Activated CD8-positive, alpha-beta T cell treated with anti-CD3 and anti-CD28 coated beads for 36 hours (primary cell): ENCODE measurements at regions not wholly inside any gene's neighbourhood (a gene's known extent, or its start where the extent isn't known, plus 50 kb on each side); places are given as distances from the start of the nearest gene placed in this dataset.

Experiments
- ATAC-seq: fragments of 200-7000 bp; cut with Tn5 transposase; one replicate; pipeline ENCODE4 v1.10.0; 2021; ENCODE audit warnings: mild to moderate bottlenecking, moderate library complexity
- CTCF ChIA-PET: fragments of 350-600 bp; sonication (Branson Sonifier 250); formaldehyde crosslinking; loops from one replicate; lab custom pipeline; 2021; ENCODE audit warnings: antibody characterized with exemption; lab: Charles Lee
- POLR2A ChIA-PET: fragments of 350-600 bp; sonication (Branson Sonifier 250); formaldehyde crosslinking; loops from one replicate; lab custom pipeline; 2021; ENCODE audit warnings: antibody characterized with exemption; lab: Charles Lee
- DNase-seq: peaks from one replicate; pipeline ENCODE4 v3.0.0-alpha.2; 2020
- H3K27ac Mint-ChIP-seq: one replicate; pipeline ENCODE4 v1.8.0; 2021; ENCODE audit warnings: mild to moderate bottlenecking, mixed read lengths
- H3K27me3 Mint-ChIP-seq: one replicate; pipeline ENCODE4 v1.8.0; 2021; ENCODE audit warnings: mixed read lengths
- H3K36me3 Mint-ChIP-seq: one replicate; pipeline ENCODE4 v1.8.0; 2021; ENCODE audit warnings: low read depth, mixed read lengths
- H3K4me1 Mint-ChIP-seq: one replicate; pipeline ENCODE4 v1.8.0; 2021; ENCODE audit warnings: low read depth, mixed read lengths
- H3K4me3 Mint-ChIP-seq: one replicate; pipeline ENCODE4 v1.8.0; 2021; ENCODE audit warnings: mild to moderate bottlenecking, moderate library complexity, mixed read lengths
- H3K9me3 Mint-ChIP-seq: one replicate; pipeline ENCODE4 v1.8.0; 2021; ENCODE audit warnings: mixed read lengths
- intact Hi-C: fragments of 100-400 bp; cut with micrococcal nuclease; formaldehyde crosslinking; loops from one replicate; pipeline ENCODE4 v1.10.0; 2022
- TF ChIP-seq, protein P1 (sequence below): fragments of 200-600 bp; IDR thresholded peaks from one replicate; pipeline ENCODE4 v1.8.0; 2022; ENCODE audit warnings: antibody characterized with exemption, mild to moderate bottlenecking

DNA sequence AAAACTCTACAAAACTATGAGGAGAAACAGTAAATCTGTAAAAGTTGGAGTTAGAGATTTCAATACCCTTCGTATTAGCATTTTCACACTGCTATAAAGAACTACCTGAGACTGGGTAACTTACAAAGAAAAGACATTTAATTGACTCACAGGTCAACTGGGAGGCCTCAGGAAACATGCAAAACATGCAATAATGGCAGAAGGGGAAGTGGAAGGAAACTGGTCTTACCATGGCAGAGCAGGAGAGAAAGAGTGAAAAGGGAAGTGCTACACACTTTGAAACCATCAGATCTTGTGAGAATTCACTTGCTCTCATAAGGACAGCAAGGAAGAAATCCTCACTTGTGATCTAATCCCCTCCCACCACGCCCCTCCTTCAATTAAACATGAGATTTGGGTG, 949.9 kb downstream of the TECRL start:
- no peak overlapping the region for H3K27ac Mint-ChIP-seq
- intact Hi-C loops, result no loop called here
- no peak overlapping the region for H3K4me3 Mint-ChIP-seq
- DNase-seq (no peak), ATAC-seq (no peak)
- peaks cover 14% of the 10 kb centered on the region for H3K9me3 Mint-ChIP-seq
- H3K4me1 Mint-ChIP-seq, result no peaks in the 10 kb centered on the region
- CTCF ChIA-PET, result no interaction called here
- TF ChIP-seq, protein P1, sequence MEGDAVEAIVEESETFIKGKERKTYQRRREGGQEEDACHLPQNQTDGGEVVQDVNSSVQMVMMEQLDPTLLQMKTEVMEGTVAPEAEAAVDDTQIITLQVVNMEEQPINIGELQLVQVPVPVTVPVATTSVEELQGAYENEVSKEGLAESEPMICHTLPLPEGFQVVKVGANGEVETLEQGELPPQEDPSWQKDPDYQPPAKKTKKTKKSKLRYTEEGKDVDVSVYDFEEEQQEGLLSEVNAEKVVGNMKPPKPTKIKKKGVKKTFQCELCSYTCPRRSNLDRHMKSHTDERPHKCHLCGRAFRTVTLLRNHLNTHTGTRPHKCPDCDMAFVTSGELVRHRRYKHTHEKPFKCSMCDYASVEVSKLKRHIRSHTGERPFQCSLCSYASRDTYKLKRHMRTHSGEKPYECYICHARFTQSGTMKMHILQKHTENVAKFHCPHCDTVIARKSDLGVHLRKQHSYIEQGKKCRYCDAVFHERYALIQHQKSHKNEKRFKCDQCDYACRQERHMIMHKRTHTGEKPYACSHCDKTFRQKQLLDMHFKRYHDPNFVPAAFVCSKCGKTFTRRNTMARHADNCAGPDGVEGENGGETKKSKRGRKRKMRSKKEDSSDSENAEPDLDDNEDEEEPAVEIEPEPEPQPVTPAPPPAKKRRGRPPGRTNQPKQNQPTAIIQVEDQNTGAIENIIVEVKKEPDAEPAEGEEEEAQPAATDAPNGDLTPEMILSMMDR, result no peak
- H3K27me3 Mint-ChIP-seq, result no peaks in the 10 kb centered on the region
- POLR2A ChIA-PET, result no interaction called here
- H3K36me3 Mint-ChIP-seq, result no peaks in the 10 kb centered on the region

DNA sequence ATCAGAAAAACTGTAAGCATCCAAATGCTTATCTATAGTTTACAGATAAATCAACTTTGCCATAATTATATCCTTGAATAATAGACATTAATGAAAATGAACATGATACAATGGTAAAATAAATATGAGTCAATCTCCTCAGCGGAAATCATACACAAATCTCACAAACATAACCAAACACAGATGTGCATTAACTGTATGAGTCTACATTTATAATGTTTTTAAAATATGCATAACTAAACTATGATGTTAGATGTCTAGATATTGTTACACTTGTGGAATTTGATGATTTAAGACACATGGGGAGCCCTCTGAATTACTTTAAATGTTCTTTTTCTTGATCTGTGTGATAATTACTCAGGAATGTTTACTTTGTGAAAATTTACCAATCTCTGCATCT, 951.2 kb downstream of the TECRL start:
- Mint-ChIP-seq H3K9me3 (peaks cover 14% of the 10 kb centered on the region), H3K4me3 (no peak overlapping the region), H3K4me1 (no peaks in the 10 kb centered on the region), H3K27me3 (no peaks in the 10 kb centered on the region), H3K36me3 (no peaks in the 10 kb centered on the region), H3K27ac (no peak overlapping the region)
- DNase-seq (no peak), ATAC-seq (no peak)
- TF ChIP-seq, protein P1, result no peak
- ChIA-PET CTCF (no interaction called here), POLR2A (no interaction called here)
- intact Hi-C loops, result no loop called here

DNA sequence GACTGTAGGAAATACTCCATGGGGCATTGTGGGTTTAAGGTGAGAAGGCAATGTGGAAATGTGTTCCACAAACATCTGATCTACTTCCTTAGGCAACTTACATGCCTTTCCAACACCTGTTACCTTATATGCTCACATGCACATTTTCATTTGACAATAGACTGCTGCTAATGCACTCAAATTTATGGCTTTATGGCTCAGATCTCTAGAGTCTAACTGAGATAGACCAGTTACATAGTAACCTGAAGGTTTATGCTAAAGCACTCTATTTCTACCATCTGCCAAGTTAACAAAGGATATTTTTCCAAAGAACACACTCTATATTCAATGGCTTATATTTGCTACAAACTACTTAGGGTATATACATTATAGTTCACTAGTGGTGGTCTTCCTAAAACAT, 969.0 kb downstream of the TECRL start:
- DNase-seq, result no peak
- intact Hi-C loops, result no loop called here
- POLR2A ChIA-PET, result no interaction called here
- Mint-ChIP-seq H3K27ac (no peak overlapping the region), H3K27me3 (no peaks in the 10 kb centered on the region), H3K36me3 (no peaks in the 10 kb centered on the region), H3K4me1 (no peaks in the 10 kb centered on the region), H3K4me3 (no peak overlapping the region), H3K9me3 (peaks cover 9% of the 10 kb centered on the region)
- TF ChIP-seq, protein P1, result no peak
- no peak for ATAC-seq
- CTCF ChIA-PET, result no interaction called here

DNA sequence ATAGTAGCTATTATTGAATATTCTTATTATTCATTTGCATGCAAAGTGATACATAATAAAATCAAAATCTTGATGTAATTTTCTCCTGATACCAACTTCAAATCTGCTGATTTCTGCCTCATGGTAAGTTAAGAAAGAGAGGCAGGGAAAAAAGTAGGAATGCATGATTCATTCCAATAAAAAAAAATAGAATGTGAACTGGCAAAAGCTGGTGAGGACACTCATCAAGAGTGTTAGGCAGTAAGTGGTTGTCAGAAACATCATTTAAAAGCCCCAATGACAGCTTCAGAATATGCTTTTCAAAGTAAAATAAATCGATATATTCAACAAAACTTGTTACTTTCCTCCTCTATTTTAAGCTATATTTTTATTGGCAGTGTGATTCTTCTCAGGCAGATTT, 979.1 kb downstream of the TECRL start:
- TF ChIP-seq, protein P1, result no peak
- H3K27me3 Mint-ChIP-seq, result no peaks in the 10 kb centered on the region
- DNase-seq, result no peak

DNA sequence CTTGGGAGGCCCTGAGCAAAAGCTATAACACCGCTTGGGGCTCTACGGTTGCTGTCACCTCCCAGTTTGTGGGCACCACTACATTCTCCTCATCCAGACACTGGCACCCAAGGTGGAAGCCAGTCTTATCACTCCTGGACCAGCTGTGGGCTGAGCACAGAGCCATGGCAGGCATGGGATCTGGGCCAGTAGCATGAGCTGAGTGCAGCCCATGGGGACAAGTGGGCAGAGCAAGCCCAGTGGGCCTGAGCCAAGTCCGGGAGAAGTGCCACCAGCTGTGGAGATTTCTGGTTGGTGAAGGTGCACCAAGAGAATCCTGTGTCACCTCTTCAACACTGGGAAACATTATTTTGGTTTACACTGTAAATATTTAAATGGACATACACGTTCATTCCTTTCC, 1013.0 kb downstream of the TECRL start:
- Mint-ChIP-seq H3K9me3 (peaks cover 7% of the 10 kb centered on the region), H3K27me3 (no peaks in the 10 kb centered on the region), H3K27ac (no peak overlapping the region), H3K4me3 (no peak overlapping the region), H3K36me3 (no peaks in the 10 kb centered on the region), H3K4me1 (no peaks in the 10 kb centered on the region)
- ATAC-seq (no peak), DNase-seq (no peak)
- intact Hi-C loops, result no loop called here
- ChIA-PET CTCF (no interaction called here), POLR2A (interaction anchor here (0.6 kb wide), 1 partner anchor 14 kb away, joined by 3 read pairs; no protein-coding TSS in a partner anchor)
- TF ChIP-seq, protein P1, result no peak

More for the DNA sequence above, 979.1 kb downstream of the TECRL start:
- CTCF ChIA-PET, result no interaction called here
- no peak overlapping the region for H3K4me3 Mint-ChIP-seq
- ATAC-seq, result no peak
- peaks cover 15% of the 10 kb centered on the region for H3K9me3 Mint-ChIP-seq
- intact Hi-C loops, result no loop called here
- no peaks in the 10 kb centered on the region for H3K36me3 Mint-ChIP-seq
- H3K27ac Mint-ChIP-seq, result no peak overlapping the region
- POLR2A ChIA-PET, result no interaction called here
- no peaks in the 10 kb centered on the region for H3K4me1 Mint-ChIP-seq
